ENCODE measurements at regions not wholly inside any gene's neighbourhood (a gene's known extent, or its start where the extent isn't known, plus 50 kb on each side); places are given as distances from the start of the nearest gene placed in this dataset.

- Histone ChIP-seq H3K27ac (ENCODE audit: low read length) (no peak overlapping the region), H3K79me2 (ENCODE audit: insufficient read depth, low read length) (no peaks in the 10 kb centered on the region), H3K36me3 (ENCODE audit: insufficient read depth, low read length) (no peaks in the 10 kb centered on the region), H3K4me2 (ENCODE audit: insufficient read depth, low read length) (no peak overlapping the region), H2AFZ (ENCODE audit: low read depth, low read length) (no peak overlapping the region), H3K4me3 (ENCODE audit: low read depth in 1 of 2, low read length in 2 of 2) (no peak overlapping the region), H3K4me1 (ENCODE audit: insufficient read depth, low read length) (no peaks in the 10 kb centered on the region), H3K9ac (ENCODE audit: low read depth, low read length) (no peak overlapping the region), H3K27me3 (ENCODE audit: insufficient read depth, low read length, poor library complexity) (no peaks in the 10 kb centered on the region), H3K9me3 (ENCODE audit: insufficient read depth, low read length, severe bottlenecking) (no peaks in the 10 kb centered on the region), H4K20me1 (ENCODE audit: insufficient read depth, low read length) (no peaks in the 10 kb centered on the region)
- no peak for TF ChIP-seq EZH2 (IDR thresholded peaks at IDR 0.05; ENCODE audit: borderline replicate concordance, low read depth, low read length, severe bottlenecking)
- TF ChIP-seq, protein P1, sequence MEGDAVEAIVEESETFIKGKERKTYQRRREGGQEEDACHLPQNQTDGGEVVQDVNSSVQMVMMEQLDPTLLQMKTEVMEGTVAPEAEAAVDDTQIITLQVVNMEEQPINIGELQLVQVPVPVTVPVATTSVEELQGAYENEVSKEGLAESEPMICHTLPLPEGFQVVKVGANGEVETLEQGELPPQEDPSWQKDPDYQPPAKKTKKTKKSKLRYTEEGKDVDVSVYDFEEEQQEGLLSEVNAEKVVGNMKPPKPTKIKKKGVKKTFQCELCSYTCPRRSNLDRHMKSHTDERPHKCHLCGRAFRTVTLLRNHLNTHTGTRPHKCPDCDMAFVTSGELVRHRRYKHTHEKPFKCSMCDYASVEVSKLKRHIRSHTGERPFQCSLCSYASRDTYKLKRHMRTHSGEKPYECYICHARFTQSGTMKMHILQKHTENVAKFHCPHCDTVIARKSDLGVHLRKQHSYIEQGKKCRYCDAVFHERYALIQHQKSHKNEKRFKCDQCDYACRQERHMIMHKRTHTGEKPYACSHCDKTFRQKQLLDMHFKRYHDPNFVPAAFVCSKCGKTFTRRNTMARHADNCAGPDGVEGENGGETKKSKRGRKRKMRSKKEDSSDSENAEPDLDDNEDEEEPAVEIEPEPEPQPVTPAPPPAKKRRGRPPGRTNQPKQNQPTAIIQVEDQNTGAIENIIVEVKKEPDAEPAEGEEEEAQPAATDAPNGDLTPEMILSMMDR (IDR thresholded peaks at IDR 0.05; ENCODE audit: borderline replicate concordance, extremely low read depth, low read length, poor library complexity, severe bottlenecking): no peak
- no peak for ATAC-seq (ENCODE audit: insufficient read depth, low read depth)
- DNase-seq: no peak
Observed at GRCh38 chr5:36452424-36453006, 150.8 kb upstream of the RANBP3L start.

DNA sequence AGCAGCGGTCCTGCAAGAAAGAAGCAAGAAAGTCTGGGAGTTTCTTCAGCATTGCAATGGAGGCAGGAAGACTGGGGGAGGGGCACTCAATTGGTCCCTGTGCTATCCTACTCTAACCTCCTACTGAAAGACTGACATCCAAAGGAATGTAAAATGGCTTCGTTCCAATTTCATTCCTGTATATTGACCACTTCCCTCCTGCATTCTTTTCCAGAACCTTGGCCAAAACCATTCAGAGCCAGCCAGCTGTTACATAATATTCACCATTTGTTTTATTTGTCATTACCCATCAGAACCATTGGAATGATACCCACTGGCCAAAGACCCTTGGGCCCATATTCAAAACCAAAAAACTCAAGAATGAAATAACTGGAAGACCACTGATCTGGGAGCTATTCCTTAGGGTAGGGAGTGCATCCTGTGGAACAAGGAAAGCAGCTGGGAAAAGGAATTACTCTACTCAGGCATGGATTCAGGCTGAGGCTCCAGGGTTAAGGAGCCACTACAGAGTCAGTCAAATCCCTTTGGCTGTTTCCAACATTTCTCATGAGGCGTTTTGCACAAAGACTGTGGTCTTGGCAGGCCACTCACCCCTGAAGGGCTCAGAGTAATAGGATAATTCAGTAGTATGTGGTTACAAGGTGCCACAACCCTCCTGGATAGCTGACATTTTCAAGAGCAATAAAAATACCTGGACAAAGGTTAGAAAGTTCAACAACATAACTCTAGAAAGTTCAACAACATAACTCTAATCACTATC lies 148.7 kb upstream of the SLC1A3 start:
- Histone ChIP-seq H3K36me3 (ENCODE audit: insufficient read depth, low read length) (no peaks in the 10 kb centered on the region), H3K4me2 (ENCODE audit: insufficient read depth, low read length) (no peak overlapping the region), H3K79me2 (ENCODE audit: insufficient read depth, low read length) (no peaks in the 10 kb centered on the region), H4K20me1 (ENCODE audit: insufficient read depth, low read length) (no peaks in the 10 kb centered on the region), H2AFZ (ENCODE audit: low read depth, low read length) (no peak overlapping the region), H3K9ac (ENCODE audit: low read depth, low read length) (no peak overlapping the region), H3K27ac (ENCODE audit: low read length) (no peak overlapping the region), H3K4me1 (ENCODE audit: insufficient read depth, low read length) (no peaks in the 10 kb centered on the region), H3K9me3 (ENCODE audit: insufficient read depth, low read length, severe bottlenecking) (no peaks in the 10 kb centered on the region), H3K4me3 (ENCODE audit: low read depth in 1 of 2, low read length in 2 of 2) (no peak overlapping the region), H3K27me3 (ENCODE audit: insufficient read depth, low read length, poor library complexity) (peaks cover 6% of the 10 kb centered on the region)
- DNase-seq (no peak), ATAC-seq (ENCODE audit: insufficient read depth, low read depth) (no peak)
- TF ChIP-seq, protein P1 (IDR thresholded peaks at IDR 0.05; ENCODE audit: borderline replicate concordance, extremely low read depth, low read length, poor library complexity, severe bottlenecking): no peak
- no peak for TF ChIP-seq EZH2 (IDR thresholded peaks at IDR 0.05; ENCODE audit: borderline replicate concordance, low read depth, low read length, severe bottlenecking)

DNA sequence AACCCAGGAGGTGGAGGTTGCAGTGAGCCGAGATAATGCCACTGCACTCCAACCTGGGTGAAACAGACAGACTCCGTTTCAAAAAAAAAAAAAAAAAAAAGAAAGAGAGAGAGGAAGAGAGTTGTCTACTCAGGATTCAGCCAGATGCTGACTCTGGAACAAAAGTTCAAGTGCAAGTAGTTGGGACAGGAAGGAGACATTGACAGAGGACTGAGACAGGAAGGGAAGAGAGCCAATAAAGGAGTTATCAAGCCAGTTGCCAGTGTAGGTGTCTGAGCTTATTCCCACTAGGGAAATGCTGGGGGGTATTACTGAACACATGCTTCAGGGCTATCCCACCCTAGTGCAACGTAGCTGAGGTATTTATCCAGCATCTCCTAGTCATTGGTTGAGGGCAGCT lies 147.7 kb upstream of the SLC1A3 start:
- no peak overlapping the region for H3K27ac ChIP-seq (ENCODE audit: low read length)
- H3K4me1 ChIP-seq (ENCODE audit: insufficient read depth, low read length): no peaks in the 10 kb centered on the region
- no peak overlapping the region for H2AFZ ChIP-seq (ENCODE audit: low read depth, low read length)
- no peak overlapping the region for H3K4me3 ChIP-seq (ENCODE audit: low read depth in 1 of 2, low read length in 2 of 2)
- H3K36me3 ChIP-seq (ENCODE audit: insufficient read depth, low read length): no peaks in the 10 kb centered on the region
- H4K20me1 ChIP-seq (ENCODE audit: insufficient read depth, low read length): no peaks in the 10 kb centered on the region
- no peaks in the 10 kb centered on the region for H3K9me3 ChIP-seq (ENCODE audit: insufficient read depth, low read length, severe bottlenecking)
- TF ChIP-seq EZH2 (IDR thresholded peaks at IDR 0.05; ENCODE audit: borderline replicate concordance, low read depth, low read length, severe bottlenecking): no peak
- TF ChIP-seq, protein P1 (IDR thresholded peaks at IDR 0.05; ENCODE audit: borderline replicate concordance, extremely low read depth, low read length, poor library complexity, severe bottlenecking): no peak
- no peak for DNase-seq
- H3K27me3 ChIP-seq (ENCODE audit: insufficient read depth, low read length, poor library complexity): peaks cover 16% of the 10 kb centered on the region
- H3K4me2 ChIP-seq (ENCODE audit: insufficient read depth, low read length): no peak overlapping the region
- H3K9ac ChIP-seq (ENCODE audit: low read depth, low read length): no peak overlapping the region
- no peak for ATAC-seq (ENCODE audit: insufficient read depth, low read depth)
- H3K79me2 ChIP-seq (ENCODE audit: insufficient read depth, low read length): no peaks in the 10 kb centered on the region
